Stomach (tissue), 4 donors: ENCODE measurements at regions not wholly inside any gene's neighbourhood (a gene's known extent, or its start where the extent isn't known, plus 50 kb on each side); places are given as distances from the start of the nearest gene placed in this dataset.

Experiments
- EP300 ChIP-seq: sonication (generic); formaldehyde crosslinking; IDR thresholded peaks from one replicate; pipeline ENCODE4 v1.6.1; 2017; ENCODE audit warnings: antibody characterized with exemption
- POLR2A ChIP-seq, 4 donors: fragments of 450-650 bp; IDR thresholded peaks; one replicate each; pipeline ENCODE4 v1.6.1; 2016; ENCODE audit warnings: antibody characterized with exemption in 4 of 4, control low read depth in 2 of 4, mild to moderate bottlenecking in 1 of 4, moderate library complexity in 1 of 4
- POLR2AphosphoS5 ChIP-seq, 3 donors: sonication (generic); formaldehyde crosslinking; IDR thresholded peaks; one replicate each; pipeline ENCODE4 v1.6.1; 2016; ENCODE audit warnings: antibody characterized with exemption in 3 of 3
- TF ChIP-seq, protein P1 (sequence below), 7 experiments: fragments of 450-650 bp in 4 of 7; fragments of 200-600 bp in 3 of 7; sonication (generic) in 3 of 7; IDR thresholded peaks; one replicate each; pipeline ENCODE4 v1.5.1; 2016 to 2019; ENCODE audit warnings: antibody characterized with exemption in 7 of 7, control low read depth in 2 of 7, mild to moderate bottlenecking in 1 of 7

DNA sequence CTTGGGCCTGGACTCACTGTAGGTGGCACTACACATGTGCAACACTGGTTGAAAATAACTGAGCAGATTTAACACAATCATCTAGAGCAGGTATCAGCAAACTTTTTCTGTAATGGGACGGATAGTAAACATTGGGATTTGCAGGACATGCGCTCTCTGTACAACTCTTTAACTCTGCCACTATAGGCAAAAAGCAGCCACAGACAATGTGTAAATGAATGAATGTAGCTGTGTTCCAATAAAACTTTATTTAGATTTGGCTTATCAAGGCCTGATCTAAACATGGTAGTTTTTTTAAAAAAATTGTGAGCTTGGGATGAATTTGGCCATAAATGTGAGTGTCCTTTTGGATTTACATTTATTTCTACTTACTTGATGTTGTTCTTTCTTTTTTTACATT, 407.3 kb downstream of the FAT4 start:
- TF ChIP-seq, protein P1, sequence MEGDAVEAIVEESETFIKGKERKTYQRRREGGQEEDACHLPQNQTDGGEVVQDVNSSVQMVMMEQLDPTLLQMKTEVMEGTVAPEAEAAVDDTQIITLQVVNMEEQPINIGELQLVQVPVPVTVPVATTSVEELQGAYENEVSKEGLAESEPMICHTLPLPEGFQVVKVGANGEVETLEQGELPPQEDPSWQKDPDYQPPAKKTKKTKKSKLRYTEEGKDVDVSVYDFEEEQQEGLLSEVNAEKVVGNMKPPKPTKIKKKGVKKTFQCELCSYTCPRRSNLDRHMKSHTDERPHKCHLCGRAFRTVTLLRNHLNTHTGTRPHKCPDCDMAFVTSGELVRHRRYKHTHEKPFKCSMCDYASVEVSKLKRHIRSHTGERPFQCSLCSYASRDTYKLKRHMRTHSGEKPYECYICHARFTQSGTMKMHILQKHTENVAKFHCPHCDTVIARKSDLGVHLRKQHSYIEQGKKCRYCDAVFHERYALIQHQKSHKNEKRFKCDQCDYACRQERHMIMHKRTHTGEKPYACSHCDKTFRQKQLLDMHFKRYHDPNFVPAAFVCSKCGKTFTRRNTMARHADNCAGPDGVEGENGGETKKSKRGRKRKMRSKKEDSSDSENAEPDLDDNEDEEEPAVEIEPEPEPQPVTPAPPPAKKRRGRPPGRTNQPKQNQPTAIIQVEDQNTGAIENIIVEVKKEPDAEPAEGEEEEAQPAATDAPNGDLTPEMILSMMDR (IDR thresholded peaks at IDR 0.05): no peak
- TF ChIP-seq POLR2A (IDR thresholded peaks at IDR 0.05): no peak
- TF ChIP-seq POLR2AphosphoS5 (IDR thresholded peaks at IDR 0.05): no peak
- TF ChIP-seq EP300: no peak
